Glomerular endothelial cell (primary cell): ENCODE measurements at regions not wholly inside any gene's neighbourhood (a gene's known extent, or its start where the extent isn't known, plus 50 kb on each side); places are given as distances from the start of the nearest gene placed in this dataset.

Source experiments
- DNase-seq: peaks from one replicate; pipeline ENCODE4 v3.0.0-alpha.2; 2011; ENCODE audit warnings: low read depth, low spot score; ENCODE audit errors: extremely low read depth

DNA sequence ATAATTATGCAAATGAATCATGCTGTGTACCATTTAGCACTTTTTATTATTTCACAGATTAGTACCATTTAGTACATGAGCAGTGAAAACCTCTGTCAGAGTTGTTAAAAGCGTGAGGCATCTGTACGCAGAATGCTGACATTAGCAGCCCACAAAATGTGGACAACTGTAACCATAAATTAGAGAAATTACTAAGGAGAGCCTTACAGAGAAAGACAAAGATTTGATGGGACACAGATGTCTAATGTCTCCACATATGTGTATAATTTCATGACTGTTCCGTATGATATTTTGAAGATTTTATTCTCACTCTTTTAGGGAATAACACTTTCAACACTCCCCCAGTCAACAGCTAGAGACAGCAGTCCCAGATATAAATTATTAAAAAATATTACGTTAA lies 414.0 kb upstream of the ANKRD30A start:
- no peak for DNase-seq

DNA sequence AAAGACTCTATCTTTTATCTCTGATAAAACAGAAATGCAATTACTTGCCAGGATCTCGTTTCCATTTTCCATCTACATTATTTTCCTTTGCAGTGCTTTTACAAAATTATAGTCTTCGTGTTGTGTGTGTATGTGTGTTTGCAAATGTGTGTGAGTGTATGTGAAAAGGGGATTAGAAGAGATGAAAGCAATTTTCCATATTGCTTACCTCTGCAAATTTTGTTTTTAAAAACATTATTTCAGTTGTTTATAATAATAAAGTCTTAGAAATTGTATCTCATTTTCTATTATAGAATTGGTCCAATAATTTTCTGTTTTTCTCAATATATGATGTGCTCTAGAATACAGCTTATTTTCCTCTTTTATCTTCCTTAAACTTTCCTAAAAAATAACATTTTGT lies 421.3 kb upstream of the ANKRD30A start:
- DNase-seq, result no peak

DNA sequence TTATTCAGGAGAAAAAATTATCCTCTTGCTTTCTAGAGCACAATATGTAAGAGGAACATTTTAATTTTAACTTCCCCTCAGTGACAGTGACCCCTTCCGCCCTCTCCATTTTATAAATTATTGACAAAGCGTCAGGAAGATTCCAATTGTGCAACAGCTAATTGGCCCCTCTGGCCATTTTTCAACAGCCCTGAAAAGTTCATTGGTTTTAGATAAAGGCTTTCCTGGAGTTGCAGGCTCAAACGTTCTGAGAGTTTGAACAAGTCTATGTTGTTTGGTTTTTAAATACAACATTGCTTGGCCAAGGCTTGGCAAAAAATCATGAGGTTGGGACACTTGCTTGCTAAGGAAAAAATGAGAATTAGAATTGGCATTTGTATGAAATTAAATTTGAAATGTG lies 422.2 kb upstream of the ANKRD30A start:
- no peak for DNase-seq

DNA sequence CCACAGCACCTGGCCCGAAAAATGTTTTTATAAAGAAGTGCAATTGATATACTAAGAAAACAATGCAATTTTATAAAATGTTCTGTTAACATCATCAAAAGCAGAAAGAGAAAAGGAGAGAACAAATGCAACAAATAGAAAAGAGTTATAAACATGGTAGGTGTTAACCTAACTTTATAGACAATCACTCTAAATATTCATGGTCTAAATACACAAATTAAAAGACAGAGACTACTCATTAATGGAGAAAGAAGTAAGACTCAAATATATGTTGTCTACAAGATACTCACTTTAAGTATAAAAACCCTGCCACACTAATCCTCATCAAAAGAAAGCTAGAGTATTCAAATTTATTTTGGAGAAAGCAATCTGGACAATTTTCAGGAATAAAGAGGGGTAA lies 425.3 kb upstream of the ANKRD30A start:
- no peak for DNase-seq

DNA sequence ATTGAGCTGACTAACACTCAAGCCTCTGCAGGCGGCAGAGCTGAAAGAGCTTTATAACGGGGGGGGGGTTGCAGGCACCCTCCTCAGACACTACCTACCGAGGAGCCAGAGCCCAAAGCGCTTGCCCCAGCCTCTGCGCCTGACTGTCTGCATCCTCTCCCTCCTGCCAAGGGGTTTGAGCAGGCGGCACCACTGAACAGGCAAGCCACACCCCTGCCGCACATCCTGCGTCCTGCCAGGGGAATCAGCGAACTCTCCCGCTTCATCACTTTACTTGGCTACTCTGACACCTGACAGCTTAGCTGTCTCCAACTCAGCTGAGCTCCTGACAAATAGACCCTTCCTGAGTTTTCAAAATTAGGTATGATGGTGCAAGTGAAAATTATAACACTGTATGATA lies 432.6 kb upstream of the ANKRD30A start:
- no peak for DNase-seq

DNA sequence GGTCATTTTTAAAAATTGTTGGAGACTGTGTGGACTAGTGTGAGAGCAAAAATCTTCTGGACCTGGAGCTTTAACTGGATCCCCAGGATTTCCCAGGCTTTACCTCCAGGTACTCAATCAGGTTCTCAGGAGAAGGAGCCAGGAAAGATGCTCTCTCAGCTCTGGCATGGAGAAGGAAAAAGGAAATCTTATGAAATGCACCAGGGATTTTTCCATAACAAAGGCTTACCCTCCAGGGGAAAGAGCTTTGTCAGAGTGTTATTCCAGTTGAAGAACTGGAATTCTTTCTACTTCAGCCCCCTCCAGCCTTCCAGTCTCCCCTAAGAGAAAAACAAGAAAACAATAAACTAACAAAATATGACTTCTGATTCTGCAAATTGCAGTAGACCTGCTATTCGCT lies 436.7 kb upstream of the ANKRD30A start:
- DNase-seq, result no peak

DNA sequence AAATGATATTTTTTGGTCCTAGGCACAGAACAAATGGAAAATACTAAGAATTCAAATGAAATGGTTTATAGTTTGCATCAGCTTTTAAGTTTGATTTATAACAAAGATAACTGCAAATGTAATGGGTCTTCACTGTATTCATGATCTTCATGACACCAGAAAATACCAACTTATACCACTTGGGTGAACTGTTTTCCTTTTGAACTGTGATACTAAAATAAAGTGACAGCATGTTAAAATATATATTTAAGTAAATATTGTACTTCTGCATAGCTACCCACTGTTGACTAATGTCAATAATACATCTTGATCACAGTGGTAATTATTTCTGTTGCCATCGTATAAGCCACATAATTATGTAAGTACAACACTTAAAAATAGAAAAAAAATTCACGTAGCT lies 442.0 kb upstream of the ANKRD30A start:
- no peak for DNase-seq

DNA sequence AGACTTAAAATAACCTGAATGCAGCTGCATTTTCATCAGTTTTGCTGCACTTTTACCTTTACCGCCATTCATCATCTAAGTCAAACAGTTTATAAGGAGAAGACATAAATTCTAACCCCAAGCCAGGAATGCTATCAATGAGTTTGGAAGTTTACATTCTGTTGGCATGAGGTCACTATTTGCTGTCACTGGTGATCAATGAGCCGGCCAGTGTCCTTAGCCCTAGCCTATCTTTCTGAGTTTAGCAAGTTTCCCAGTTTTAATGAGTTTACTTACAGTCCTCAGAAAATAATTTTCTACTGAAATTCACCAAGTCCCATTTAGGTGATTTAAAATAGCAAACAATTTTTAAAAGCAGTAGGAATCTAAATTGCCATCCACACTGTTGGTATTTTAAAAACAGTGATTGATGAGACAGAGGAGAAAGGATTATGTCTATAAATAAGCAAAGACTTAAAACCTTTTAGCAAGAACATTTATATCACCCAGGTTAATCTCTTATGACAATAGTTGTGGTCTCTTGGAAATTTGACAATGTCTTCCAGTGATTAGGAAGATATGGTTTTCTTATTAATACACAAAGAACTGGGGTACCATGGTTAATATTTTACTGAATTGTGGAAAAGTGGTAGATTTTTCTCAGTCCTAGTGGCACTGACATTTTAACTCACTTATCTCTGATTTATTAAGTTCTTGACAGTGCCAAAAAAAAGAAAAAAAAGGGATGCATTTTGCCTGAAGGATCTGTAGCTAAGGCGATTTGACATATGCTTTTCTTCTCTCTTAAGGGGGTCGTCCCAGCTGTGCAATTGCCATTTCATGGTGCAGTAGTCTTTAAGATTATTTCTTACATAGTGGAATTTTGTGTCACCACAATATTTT lies 443.4 kb upstream of the ANKRD30A start:
- no peak for DNase-seq

DNA sequence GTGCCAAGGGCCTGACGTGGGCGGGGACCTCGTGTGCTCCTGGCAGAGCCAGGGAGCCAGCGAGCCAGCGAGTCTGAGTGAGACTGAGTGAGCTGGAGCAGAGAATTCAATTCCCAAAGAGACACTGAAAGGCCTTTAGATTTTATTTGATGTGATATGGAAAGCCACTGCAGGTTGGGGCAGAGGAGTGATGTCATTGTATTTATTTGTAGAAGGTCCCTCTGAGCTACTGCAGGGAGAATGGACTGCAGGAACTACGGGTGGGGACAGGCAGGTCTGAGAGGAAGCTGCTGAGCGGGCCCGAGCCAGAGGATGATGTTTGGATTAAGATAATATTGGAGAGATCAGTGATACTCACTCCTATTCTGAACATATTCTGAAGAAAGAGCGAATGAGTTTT lies 445.8 kb upstream of the ANKRD30A start:
- DNase-seq, result no peak

DNA sequence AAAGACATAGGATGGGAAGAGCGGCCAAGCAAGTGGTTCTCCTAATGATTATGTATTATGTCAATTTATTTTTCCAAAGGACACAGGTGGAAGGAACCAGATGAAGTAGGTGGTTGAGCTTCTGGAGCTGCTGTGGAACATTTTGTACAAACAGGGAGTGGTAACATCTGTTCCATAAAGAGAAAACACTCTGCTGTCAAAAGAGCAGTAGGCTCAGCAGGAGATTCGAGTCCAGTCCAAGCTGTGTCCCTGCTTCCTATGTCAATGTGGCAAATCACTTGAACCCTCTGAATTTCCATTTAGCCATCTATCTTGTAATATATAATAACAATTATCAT lies 448.0 kb upstream of the ANKRD30A start:
- DNase-seq, result no peak

DNA sequence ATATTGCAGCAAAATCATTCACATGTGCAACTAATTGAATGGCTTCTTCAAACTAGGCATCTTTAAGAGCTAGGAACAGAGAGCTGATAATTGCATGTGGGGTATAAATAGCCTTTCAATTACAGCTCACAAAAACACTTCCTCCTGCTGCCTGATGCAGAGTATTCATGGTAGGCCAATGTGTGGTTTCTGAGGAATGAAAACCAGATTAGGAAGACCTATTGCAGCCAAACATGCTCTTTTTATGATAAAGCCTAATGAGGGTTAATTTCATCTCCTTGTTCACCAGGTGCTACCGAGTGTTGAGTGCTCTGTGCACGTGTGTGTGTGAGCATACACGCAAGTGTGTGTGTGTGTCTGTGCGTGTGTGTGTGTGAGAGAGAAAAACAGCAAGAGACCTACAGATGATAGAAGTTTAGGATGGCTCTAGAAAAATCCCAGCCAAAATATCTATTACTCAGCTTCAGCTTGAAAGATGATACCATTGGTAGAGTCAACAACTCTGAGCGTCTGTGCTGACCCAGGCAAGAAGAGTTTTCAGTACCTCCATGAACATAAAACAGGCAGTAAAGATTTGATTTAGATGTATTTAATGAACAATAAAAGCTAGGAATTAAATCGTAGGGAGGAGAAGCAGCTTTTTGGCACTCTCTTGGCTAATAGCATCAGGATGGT lies 448.5 kb upstream of the ANKRD30A start:
- DNase-seq, result no peak

DNA sequence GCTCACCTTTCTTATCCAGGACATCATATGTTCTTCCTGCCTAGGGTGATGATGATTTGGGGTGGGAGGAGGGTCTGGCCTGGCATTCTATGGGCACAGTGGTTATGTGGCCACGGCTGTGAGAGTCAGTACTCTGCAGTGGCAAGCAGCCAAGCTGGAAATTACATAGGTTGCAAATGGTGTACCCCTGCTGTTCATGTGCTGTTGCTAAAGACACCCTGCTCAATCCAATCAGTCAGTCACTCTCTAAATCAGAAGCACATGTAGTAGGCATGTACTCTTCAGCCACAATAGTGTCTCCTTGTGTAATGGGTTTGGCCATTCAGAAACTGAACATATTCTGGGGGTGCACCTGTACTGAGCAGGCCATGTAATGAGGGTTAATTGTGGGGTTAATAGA lies 449.1 kb upstream of the ANKRD30A start:
- DNase-seq, result no peak

DNA sequence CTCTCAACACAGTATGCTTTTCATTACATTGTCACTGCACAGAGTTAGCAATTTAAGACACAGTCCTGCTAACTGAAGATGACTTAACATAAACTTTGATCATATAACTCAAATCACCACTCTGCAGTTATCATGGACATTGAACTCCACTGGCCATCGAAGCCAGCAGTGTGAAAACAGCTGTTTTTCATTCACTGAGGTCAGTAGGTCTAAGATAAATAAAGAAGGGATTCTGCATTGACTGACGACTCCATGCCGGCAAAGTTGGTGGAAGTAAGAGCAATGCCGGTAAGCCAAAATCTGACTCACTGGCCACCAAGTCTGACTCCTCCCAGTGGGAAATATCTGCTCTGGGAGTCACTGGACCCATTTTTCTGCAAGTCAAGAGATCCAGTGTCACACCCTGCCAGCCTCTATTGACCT lies 449.9 kb upstream of the ANKRD30A start:
- DNase-seq, result no peak

DNA sequence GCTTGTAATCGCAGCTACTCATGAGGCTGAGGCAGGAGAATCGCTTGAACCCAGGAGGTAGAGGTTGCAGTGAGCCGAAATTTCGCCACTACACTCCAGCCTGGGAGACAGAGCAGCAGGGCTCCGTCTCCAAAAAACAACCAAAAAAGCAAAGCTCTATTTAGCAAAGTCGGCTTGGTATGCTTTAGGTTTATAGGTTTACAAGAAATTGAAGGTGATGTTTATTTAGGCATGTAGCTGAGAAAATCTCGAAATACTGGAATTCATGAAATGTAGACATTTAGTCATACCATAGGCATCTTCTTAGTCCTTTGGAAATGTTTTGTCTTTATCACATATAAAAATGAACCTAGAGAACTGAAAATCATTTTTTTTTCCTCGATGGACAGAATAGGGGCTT lies 453.8 kb upstream of the ANKRD30A start:
- DNase-seq, result no peak

DNA sequence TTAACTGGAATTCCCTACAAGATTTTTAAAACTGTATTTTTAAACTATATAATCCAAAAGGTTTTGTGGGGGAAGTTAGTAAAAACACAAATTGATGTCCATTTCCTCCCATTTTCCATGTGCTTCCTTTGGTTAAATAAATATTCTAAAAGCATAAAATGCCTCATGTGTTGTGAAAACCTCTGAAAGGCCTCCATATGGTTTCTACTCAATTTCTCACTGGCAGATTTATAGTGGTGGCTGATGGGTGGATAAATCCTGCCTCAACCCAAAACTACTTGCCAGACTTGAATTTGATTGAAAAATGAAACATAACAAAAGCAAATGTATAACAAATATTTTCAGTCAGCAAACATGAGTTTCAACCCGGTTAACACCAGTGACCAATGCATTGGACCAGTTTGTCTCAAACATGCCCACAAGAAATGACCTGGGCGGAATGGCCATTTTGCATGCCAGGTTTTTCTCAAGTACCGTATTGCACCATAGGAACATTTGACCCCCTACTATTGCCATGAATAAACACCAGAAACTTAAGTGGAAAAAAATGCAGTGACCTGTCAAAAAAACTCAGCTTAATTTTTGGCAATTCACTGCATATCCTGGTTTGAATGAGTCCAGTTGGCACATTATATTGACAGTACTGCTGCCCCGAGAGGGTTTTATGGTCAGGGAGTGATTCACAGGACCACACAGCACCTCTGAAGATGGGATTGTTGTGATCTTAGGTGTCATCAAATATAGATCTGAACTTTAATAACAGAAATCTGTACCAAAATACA lies 454.6 kb upstream of the ANKRD30A start:
- no peak for DNase-seq

DNA sequence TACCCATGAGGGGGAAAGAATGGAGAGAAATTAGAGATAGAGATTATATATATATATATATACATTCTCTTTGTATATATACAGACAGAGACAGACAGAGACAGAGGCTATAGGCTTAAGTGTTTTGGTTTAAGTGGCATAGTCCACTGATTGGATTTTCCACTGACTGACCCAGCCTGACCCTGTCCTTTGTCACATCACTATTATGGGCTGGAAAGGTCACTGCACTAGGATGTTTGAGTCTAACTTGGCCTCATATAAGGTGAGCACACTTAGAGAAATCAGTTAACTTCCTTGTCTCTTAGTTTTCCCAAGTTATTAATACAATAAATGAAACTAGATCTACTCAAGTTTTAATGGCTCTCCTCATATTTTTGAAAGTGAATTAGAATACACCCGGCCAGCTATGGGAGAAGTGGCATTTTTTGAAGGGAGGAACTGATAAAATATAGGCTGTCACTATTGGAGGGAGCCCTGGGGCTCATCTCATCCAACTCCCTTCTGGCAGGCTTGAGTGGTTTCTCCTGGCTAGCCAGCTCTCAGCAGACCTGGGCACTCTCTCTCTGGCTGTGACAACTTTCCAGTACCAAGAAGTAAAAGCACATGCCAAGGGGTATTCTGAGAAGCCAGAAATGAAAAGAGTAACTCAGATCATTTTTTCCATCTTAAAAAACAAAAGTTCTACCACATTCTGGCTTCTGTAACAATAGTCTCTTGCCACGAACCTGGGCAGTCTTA lies 455.6 kb upstream of the ANKRD30A start:
- DNase-seq, result no peak

DNA sequence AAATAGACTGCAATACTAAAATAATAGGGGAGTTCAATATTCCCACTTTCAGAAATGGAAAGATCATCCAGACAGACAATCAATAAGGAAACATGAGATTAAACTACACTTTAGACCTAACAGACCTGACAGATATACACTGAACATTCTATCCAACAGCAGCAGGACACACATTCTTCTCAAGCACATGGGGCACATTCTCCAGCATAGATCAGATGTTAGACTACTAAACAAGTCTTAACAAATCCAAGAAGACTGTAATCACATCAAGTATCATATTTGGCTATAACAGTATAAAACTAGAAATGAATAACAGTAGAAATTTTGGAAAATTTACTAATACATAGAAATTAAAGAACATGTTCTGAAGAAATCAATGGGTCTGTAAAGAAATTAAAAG lies 458.9 kb upstream of the ANKRD30A start:
- DNase-seq, result no peak

DNA sequence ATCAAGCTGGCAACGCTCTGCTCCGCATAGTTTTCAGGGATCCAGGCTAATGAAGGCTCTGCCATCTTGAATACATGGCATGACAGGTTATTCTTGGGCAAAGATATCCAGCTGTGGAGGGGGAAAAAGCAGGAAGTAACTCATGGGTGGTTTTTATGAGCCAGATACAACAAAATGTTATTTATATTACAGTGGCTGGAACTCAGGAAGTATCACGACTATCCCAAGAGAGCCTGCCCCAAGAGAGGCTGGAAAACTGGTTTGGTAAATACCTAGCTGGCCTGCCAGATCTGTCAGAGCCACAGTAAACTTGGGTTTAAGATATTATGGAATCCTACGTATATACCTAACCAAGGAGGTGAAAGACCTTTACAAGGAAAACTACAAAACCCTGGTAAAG lies 462.8 kb upstream of the ANKRD30A start:
- no peak for DNase-seq

DNA sequence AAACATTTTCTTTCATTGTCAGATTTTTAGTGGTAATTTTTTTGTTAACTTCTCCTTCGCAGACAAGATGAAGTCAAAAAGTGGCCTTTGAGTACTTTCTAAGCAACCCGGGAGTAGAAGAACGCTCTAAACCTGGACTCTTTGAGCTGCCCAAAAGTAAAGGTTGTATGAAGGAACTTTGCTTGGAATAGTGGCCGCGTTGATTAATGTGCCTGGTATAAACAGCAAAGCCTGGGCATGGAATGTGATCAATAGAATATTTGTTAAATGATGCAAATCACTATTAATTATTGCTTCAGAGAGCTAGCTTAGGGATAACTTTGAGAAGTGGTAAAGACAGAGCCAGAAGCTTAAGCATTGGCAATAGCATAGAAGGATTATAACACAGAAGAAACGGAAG lies 475.1 kb upstream of the ANKRD30A start:
- no peak for DNase-seq

DNA sequence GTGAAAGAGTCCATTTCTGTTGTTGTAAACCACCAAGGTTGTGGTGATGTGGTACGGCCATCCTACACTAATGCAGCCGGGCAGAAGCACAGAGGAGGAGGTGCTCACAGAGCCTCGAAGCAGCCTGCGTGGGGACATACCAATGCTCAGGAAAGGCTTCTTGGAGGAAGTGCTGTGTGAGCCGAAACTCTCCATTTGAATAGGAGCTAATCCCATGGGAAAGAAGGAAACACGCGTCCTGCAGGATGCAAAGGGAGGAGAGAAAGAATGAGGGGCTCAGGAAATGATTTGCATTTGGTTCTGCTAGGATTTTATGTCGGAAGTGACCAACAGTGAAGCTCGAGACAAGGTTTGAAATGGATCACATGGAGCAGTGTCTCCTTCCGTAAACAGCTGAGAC lies 477.9 kb upstream of the ANKRD30A start:
- no peak for DNase-seq

DNA sequence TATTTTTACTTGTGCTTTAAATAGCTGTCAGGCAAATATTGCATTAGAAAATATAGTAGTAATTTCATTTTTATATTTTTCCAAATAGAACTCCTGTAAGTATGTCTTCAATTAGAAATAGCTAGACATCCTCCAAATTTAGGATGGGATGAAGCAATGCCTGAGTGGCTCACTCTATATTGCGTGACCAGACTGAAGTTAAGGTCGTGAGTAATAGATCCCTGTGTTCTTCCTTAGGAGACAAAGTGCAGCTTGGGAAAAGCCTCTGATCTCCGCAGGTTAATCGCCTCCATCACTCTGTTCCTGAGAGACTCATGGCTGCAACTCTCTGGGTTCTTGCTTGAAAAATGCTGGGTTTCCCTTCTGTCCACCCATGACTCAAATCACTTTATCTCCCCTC lies 484.8 kb upstream of the ANKRD30A start:
- DNase-seq, result no peak
